HG03108 (cell line): ENCODE measurements at regions not wholly inside any gene's neighbourhood (a gene's known extent, or its start where the extent isn't known, plus 50 kb on each side); places are given as distances from the start of the nearest gene placed in this dataset.

Experiments used
- ATAC-seq: cut with Tn5 transposase; IDR thresholded peaks from one replicate; pipeline ENCODE4 v1.9.1; 2021; ENCODE audit warnings: moderate library complexity; ENCODE audit not compliant: unreplicated experiment

- no peak for ATAC-seq
These were observed 457.3 kb downstream of the ETV1 start for GRCh38 chr7:13532028-13532753.

- no peak for ATAC-seq
These were observed 450.8 kb downstream of the ETV1 start for GRCh38 chr7:13538669-13539068.

- ATAC-seq = no peak
These were observed 449.0 kb downstream of the ETV1 start for GRCh38 chr7:13540429-13540828.

- ATAC-seq = no peak
These were observed 448.1 kb downstream of the ETV1 start for GRCh38 chr7:13541326-13541725.

- no peak for ATAC-seq
These were observed 447.0 kb downstream of the ETV1 start for GRCh38 chr7:13542451-13542850.

- no peak for ATAC-seq
These were observed 438.0 kb downstream of the ETV1 start for GRCh38 chr7:13551503-13551902.

GRCh38 chr7:13560441-13560840 lies 429.0 kb downstream of the ETV1 start:
- ATAC-seq = no peak

- ATAC-seq = no peak
These were observed 426.2 kb downstream of the ETV1 start for GRCh38 chr7:13563257-13563656.

GRCh38 chr7:13563680-13564079 lies 425.8 kb downstream of the ETV1 start:
- no peak for ATAC-seq

- ATAC-seq = no peak
These were observed 411.8 kb downstream of the ETV1 start for GRCh38 chr7:13577566-13578145.

GRCh38 chr7:13578294-13578693 lies 411.2 kb downstream of the ETV1 start:
- ATAC-seq = no peak

- no peak for ATAC-seq
These were observed 408.4 kb downstream of the ETV1 start for GRCh38 chr7:13581097-13581496.

- no peak for ATAC-seq
These were observed 395.6 kb downstream of the ETV1 start for GRCh38 chr7:13593854-13594253.

GRCh38 chr7:13602036-13602435 lies 387.4 kb downstream of the ETV1 start:
- no peak for ATAC-seq

GRCh38 chr7:13603016-13603415 lies 386.4 kb downstream of the ETV1 start:
- no peak for ATAC-seq

GRCh38 chr7:13603661-13604060 lies 385.8 kb downstream of the ETV1 start:
- no peak for ATAC-seq

GRCh38 chr7:13604178-13604577 lies 385.3 kb downstream of the ETV1 start:
- ATAC-seq = no peak

GRCh38 chr7:13610372-13610771 lies 379.1 kb downstream of the ETV1 start:
- no peak for ATAC-seq

- ATAC-seq = no peak
These were observed 373.8 kb downstream of the ETV1 start for GRCh38 chr7:13615679-13616078.

GRCh38 chr7:13627455-13627854 lies 362.0 kb downstream of the ETV1 start:
- no peak for ATAC-seq

GRCh38 chr7:13628239-13629001 lies 361.0 kb downstream of the ETV1 start:
- no peak for ATAC-seq
